GM13977 (cell line): ENCODE measurements at regions not wholly inside any gene's neighbourhood (a gene's known extent, or its start where the extent isn't known, plus 50 kb on each side); places are given as distances from the start of the nearest gene placed in this dataset.

Experiments
- DNase-seq: peaks from one replicate; pipeline ENCODE4 v3.0.0; 2012; ENCODE audit warnings: low spot score
- CTCF ChIP-seq: IDR thresholded peaks from 2 replicates; pipeline ENCODE4 v1.5.1; 2012; ENCODE audit warnings: mild to moderate bottlenecking, control low read depth; ENCODE audit not compliant: insufficient read depth; ENCODE audit errors: extremely low read depth, missing control alignments
- in situ Hi-C: fragments of 300-500 bp; cut with MboI; formaldehyde crosslinking; loops from one replicate; pipeline ENCODE4 v1.12.0; 2022; ENCODE audit warnings: low sequenced_read_pairs, low pct_unique_long_range_greater_than_20kb, mixed read lengths, inconsistent platforms; ENCODE audit not compliant: unreplicated experiment

GRCh38 chr9:106643211-106643930 is 219.6 kb upstream of the ZNF462 start:
- no peak for TF ChIP-seq CTCF
- in situ Hi-C loops = no loop called here
- no peak for DNase-seq

DNA sequence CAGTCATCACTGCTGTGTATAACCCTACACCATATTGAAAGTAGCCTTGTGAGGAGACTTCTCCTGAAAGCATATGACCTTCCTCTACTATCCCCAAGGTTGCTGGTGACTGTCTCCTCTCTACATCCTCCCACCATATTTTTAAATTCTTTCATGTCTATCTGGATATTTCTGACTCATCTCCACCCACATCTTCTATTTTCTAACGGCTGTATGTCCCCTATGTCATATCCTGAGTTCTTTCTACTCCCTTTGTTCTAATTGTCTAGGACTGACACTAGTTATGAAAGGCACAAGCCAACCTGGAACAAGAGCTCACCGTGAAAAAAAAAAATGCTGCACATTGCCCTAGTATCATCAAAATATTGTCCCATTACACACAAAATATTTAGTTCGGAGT is 218.3 kb upstream of the ZNF462 start:
- no peak for DNase-seq
- TF ChIP-seq CTCF = no peak
- in situ Hi-C loops = no loop called here

GRCh38 chr9:106648799-106649198 is 214.2 kb upstream of the ZNF462 start:
- in situ Hi-C loops = no loop called here
- no peak for TF ChIP-seq CTCF
- DNase-seq = no peak

GRCh38 chr9:106649664-106650063 is 213.3 kb upstream of the ZNF462 start:
- in situ Hi-C loops = no loop called here
- no peak for TF ChIP-seq CTCF
- no peak for DNase-seq

DNA sequence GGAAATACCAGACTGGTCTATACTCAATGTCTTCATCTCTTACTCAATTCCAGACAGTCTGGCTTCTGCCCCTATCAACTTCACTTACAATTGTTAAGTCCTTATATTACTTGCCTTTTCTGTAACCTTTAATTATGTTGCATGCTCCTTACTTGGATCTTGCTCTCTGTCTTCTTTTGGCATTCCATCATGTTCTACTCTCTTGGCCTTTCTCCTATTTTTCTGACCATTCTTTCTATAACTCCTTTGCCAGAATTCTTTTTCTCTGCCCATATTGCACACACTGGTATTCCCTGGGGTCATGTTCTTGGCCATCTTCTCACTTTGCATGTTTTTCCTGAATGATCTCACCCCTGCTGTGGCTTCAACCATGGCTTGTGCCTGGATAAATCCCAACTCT is 209.8 kb upstream of the ZNF462 start:
- DNase-seq = no peak
- in situ Hi-C loops = no loop called here
- TF ChIP-seq CTCF = no peak

- in situ Hi-C loops = no loop called here
- no peak for DNase-seq
- TF ChIP-seq CTCF = no peak
Measured at GRCh38 chr9:106655966-106656365, 207.0 kb upstream of the ZNF462 start.
